Upper lobe of left lung (tissue), 4 donors: ENCODE measurements at regions not wholly inside any gene's neighbourhood (a gene's known extent, or its start where the extent isn't known, plus 50 kb on each side); places are given as distances from the start of the nearest gene placed in this dataset.

ENCODE experiments used
- POLR2A ChIP-seq, 4 donors: fragments of 450-650 bp; IDR thresholded peaks; one replicate each; pipeline ENCODE4 v1.5.1; 2016 to 2017; ENCODE audit warnings: antibody characterized with exemption in 4 of 4, mild to moderate bottlenecking in 2 of 4
- TF ChIP-seq, protein P1 (sequence below), 6 experiments: fragments of 450-650 bp in 4 of 6; fragments of 200-600 bp in 2 of 6; sonication (generic) in 2 of 6; IDR thresholded peaks; one replicate each; pipeline ENCODE4 v1.5.1; 2016 to 2019; ENCODE audit warnings: antibody characterized with exemption in 6 of 6

DNA sequence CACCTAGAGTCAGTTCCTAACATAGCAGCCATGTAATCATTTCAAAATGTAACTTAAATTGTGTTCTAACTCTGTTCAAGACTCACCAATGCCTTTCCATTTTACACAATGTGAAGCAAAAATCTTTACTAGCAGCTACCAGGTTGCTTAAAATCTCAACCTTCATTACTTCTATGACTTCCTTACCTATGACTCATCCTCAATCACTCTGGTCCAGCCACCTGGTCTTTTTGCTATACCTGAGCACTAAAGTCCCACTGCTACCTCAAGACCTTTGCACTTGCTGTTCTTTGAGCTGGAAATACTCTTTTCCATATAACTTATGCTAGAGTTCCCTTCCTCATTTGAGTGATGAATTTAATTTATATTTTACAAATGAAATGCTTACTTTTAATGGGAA is 993.2 kb downstream of the NTRK3 start:
- TF ChIP-seq, protein P1, sequence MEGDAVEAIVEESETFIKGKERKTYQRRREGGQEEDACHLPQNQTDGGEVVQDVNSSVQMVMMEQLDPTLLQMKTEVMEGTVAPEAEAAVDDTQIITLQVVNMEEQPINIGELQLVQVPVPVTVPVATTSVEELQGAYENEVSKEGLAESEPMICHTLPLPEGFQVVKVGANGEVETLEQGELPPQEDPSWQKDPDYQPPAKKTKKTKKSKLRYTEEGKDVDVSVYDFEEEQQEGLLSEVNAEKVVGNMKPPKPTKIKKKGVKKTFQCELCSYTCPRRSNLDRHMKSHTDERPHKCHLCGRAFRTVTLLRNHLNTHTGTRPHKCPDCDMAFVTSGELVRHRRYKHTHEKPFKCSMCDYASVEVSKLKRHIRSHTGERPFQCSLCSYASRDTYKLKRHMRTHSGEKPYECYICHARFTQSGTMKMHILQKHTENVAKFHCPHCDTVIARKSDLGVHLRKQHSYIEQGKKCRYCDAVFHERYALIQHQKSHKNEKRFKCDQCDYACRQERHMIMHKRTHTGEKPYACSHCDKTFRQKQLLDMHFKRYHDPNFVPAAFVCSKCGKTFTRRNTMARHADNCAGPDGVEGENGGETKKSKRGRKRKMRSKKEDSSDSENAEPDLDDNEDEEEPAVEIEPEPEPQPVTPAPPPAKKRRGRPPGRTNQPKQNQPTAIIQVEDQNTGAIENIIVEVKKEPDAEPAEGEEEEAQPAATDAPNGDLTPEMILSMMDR (IDR thresholded peaks at IDR 0.05) = no peak
- TF ChIP-seq POLR2A (IDR thresholded peaks at IDR 0.05) = no peak
